GM21529 (cell line): ENCODE measurements at regions not wholly inside any gene's neighbourhood (a gene's known extent, or its start where the extent isn't known, plus 50 kb on each side); places are given as distances from the start of the nearest gene placed in this dataset.
"Not testable (repeated sequence)": the region's sequence is repeated elsewhere in the genome, so short reads cannot be mapped to it uniquely, and the experiment has no call there.

Experiments
- ATAC-seq: cut with Tn5 transposase; IDR thresholded peaks from one replicate; pipeline ENCODE4 v1.9.1; 2021; ENCODE audit not compliant: unreplicated experiment

DNA sequence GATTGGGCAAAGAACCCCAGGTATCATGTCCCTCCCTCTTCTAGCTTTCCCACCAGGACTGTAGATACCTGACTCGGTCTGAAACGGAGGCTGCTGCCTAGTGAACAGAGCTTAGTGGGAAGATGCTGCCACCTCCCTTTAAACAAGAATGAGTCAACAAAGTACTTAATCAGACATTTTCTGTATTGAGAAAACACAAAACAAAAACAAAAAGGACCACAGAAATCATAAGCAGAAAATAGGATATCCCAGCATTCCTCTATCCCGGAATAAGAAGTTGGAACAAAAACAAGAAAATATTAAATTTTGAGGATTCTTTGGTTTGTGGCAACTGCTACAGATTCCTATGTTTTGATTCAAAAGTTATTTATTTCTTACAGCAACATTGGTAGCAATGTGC is 51.7 kb upstream of the COL8A1 start:
- no peak for ATAC-seq

DNA sequence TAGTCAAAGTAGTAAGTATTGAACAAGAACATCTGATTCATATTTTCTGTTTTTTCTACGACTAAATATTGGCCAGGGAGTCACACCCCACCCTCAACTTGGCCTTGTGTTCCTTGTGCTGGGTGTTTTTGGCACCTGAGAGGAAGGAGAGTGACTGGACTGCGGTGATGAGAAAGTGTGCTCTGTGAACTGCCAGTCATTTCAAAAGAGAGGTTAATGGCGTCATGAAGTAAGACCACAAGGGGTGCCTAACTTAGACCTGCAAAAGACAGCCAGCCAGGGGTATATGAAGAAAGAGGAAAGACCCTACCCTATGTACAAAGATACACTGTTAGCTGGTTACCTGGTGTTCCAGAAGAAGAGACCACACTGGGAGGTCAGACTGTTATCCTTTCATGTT is 58.4 kb upstream of the COL8A1 start:
- no peak for ATAC-seq

DNA sequence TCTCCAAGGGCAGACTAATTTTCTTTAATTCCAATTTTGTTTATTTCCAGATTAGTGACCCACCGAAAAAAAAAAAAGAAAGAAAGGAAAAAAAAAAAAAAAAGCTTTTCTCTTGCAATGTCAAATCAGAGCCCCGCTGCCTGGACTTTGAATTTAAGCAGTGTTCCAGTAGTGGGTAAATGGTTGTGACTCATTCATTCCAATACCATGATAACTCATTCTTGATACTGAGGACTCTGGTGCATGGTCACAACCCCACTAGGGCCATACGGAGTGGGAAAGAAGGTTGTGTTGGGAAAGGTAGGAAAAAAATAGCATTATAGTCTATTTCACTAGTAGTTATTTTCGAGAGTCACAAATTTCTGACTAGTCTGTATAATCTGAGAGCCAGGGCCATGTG is 59.1 kb upstream of the COL8A1 start:
- ATAC-seq: no peak

DNA sequence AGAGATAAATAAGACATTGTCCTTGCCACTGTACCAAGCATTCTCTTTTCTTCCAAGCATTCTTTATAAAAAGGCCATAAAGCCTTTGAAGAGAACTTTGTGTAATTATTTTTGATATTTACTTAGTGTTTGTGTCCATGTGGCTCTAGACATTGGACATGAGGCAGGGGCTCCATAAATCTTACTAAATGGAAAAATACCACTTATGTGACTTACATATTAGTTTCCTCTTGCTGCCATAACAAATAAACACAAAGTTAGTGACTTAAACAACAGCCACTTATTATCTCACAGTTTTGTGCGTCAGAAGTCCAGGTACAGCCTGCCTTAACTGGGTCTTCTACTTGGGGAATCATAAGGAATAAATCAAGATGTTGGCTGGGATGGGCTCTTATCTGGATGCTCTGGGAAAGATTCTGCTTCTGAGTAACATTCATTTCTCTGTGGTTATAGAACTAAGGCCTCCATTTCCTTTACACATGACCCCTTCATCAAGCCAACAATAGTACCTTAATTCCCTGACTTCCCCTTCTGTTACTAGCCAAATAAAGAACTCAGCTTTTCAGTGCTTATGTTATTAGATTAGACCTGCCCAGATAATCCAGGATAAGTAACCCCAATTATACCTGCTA is 59.9 kb upstream of the COL8A1 start:
- ATAC-seq: no peak

DNA sequence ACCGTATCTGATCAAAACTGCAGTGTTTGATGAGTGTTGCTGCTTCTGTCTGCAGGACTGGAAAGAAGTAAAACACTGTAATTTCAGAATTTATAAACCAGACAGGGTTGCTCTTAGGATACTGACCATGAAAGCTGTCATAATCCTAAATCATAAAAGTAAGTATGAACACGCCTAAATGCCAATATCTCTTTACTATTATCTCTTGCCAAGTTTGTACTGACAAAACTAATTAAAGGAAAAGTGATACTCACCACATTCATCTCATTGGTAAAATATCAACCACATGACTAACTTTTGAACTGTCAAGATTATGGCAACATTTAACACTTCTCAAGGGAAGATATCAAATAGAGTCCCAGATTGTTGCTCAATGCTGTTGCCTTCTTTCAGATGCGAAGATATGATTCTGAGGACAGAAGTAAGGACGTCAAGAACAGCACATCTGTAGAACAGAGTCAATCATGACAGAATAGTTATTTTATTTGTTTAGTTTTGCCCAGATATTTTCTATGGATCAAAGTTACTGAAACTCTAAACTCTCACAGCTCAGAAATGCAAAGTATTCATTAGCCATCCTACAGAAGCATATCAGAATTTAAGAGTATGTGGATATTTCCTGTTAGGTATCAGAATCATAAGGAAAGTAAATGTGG is 61.4 kb upstream of the COL8A1 start:
- ATAC-seq: no peak

DNA sequence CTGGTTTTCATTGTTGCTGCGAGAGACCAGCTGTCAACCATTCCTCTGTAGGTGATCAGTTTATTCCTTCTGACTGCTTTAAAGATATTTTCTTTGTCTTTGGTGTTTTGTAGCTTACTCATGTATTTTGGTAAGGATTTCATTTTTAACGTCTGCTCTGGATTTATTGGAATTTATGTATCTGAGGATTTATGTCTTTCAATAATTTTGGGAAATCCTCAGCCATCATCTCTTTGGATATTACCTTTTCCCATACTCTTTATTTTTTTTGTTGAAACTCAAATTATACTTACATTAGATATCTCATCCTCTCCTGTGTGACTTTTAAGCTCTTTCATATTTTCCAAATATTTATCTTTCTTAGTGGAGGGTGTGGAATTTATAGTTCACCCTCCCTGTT is 62.7 kb upstream of the COL8A1 start:
- ATAC-seq: no peak

DNA sequence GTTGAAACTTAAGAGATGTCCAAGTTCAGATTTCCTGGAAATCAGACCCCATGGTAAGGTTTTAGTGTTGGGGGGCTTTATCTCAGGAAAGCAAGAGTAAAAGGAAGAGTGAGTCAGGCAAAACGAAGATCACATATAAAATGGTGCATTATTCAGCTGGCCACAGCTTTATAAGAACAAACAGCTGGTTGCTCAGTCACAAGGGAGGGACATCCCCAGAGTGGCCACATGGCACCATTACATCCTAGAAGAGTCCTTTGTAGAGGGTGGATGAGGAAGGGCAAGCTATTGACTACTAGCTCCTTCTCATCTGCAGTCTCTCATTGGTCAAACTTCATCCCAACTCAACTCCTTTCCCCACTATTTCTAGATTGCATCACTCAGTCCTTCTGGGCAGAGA is 68.3 kb upstream of the COL8A1 start:
- ATAC-seq: no peak

DNA sequence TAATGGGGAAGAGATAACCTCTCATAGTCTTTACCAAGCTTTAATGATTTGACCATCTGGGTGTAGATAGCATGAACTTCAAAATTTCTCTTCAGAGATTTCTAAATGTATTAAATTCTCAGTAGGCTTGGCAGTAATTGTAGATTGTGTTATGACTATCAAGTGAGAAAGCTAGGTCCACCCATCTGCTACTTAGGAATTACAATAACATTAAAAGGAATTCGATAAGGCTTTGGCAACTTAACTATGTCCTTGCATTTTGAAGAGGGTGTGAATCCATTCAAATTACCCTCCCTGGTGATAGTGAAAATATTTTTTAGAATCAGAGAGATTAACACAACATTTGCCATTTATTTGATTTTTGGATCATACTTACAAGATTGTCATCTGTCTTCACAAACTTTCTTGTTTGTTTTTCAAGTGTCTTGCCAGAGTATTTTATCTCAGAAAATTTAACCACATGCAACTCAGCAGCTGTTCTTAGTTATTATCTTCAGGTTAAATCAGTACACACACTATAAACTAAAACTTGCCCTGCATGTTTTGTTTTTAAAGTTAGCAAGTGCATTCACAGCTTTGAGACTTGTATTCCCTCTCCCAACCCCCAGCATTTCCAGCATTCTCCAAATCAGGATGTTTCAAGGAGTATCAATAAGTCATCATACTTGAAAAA is 69.6 kb upstream of the COL8A1 start:
- no peak for ATAC-seq

DNA sequence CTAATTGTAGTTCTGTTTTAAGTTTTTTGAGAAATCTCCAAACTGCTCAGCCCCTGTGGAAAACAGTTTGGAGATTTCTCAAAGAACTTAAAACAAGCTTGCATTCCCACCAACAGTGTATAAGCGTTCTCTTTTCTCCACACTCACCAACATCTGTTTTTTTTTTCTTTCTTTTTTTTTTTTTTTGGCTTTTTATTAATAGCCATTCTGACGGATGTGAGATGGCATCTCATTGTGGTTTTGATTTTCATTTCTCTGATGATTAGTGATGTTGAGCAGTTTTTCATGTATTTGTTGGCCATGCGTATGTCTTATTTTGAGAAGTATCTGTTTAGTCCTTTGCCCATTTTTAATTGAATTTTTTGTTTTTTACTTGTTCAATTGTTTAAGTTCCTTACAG is 73.1 kb upstream of the COL8A1 start:
- no peak for ATAC-seq

DNA sequence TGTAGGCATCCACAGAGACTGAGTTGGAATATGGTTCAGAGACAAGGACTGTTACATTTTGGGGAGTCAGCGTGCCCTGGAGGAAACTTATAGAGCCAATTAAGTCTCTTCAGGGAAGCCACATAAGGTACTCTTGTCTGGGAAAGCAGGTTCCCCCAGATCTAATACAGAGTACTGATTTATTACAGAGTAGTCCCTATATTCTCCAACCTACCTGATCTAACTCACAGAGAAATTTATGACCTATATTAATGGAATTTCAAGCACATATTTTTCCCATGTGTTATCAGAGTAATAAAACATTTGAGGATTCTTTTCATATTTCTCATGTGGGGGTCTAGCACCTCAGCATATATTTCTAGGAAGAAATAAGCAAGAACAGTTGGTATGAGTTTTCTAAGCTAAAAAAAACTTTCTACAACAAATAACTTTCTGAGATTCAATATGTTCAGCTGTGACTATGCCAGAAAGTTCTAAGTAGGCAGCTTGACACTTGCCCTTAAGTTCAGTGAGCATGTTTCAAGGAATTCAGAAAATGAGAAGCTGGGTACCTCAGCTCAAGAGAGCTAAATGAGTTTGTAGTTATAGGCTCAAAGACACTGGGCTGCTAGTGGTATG is 75.3 kb upstream of the COL8A1 start:
- no peak for ATAC-seq

DNA sequence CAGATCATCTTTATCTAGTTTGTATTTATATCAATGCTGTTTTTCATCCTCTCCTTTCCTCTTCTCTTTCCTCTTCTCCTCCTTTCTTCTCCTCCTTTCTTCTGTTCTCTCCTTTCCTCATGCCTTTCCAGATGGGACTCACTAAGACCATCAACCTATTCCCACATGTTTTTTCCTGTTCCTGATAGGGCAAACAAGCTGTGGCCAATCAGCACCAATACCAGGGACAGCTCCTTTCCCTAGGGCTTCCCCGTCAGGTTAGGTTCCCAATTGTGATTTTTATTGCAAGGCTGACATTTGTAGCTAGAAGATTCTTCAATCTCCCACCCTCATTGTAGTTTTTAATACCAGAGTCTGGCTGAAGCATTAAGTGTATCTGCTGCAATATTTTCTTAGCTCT is 76.3 kb upstream of the COL8A1 start:
- ATAC-seq: no peak

DNA sequence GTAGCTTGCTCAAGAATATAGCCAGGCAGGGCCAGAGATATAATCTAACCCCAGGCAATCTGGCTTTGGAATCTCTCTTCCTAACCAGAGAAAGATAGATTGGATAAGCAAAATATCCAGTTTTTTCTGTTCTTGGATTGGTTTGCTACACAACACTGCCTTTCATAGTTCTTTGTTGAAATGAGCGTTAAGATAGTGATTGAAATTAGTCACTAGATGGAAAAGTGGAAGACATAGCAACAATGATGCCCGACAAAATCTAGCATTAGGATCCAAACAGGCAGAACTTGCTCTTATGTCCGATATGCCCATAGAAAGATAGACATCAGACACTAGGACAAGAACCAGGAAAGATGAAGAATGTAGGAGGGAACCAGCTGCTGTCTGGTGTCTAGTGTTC is 77.3 kb upstream of the COL8A1 start:
- ATAC-seq: no peak

DNA sequence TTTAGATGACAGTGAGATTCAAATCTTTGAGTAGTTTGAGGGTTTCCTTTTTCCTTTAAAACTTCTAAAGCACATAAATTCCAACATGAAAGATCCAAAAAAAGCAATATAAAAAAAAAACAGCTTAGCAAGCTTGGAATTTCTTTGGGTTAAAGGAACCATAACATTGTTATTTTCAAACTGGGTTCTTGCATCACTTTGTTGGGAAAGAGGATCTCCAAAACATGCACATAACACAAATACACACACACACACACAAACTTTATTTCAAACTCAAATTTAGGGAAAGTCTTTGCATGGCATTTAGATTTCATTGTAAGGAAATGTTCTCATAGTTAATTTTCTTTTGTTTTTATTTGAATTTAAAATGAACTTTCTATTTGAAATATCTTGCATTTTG is 79.2 kb upstream of the COL8A1 start:
- no peak for ATAC-seq

DNA sequence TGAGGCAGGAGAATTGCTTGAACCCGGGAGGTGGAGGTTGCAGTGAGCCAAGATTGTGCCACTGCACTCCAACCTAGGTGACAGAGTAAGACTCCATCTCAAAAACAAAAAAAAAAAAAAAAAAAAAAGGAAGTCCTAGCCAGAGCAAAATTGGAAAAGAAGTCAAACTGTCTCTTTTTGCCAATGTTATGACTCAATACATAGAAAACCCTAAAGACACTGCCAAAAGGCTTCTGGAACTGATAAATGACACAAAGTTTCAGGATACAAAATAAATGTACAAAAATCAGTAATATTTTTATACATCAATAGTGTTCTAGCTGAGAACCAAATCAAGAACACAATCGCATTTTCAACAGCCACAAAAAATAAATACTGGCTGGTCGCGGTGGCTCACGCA is 82.5 kb upstream of the COL8A1 start:
- ATAC-seq: not testable (repeated sequence)

DNA sequence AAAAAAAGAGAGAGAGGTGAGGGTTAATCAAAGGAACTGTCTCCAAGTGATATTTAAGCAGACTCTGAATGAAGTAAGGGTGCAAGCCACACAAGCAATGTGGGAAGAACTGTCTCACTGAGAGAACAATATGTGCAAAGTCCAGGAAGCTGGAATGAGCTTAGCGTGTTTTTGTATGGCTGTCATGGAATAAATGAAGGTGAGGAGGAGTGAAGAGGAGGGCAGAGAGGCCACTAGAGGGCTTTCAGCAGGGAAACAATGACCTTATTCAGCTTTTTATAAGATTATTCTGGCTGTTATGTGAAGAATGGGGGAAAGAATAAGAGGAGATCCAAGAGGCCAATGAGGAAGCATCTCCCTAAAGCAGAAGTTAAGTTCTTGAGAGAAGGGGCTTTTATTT is 86.9 kb upstream of the COL8A1 start:
- no peak for ATAC-seq

DNA sequence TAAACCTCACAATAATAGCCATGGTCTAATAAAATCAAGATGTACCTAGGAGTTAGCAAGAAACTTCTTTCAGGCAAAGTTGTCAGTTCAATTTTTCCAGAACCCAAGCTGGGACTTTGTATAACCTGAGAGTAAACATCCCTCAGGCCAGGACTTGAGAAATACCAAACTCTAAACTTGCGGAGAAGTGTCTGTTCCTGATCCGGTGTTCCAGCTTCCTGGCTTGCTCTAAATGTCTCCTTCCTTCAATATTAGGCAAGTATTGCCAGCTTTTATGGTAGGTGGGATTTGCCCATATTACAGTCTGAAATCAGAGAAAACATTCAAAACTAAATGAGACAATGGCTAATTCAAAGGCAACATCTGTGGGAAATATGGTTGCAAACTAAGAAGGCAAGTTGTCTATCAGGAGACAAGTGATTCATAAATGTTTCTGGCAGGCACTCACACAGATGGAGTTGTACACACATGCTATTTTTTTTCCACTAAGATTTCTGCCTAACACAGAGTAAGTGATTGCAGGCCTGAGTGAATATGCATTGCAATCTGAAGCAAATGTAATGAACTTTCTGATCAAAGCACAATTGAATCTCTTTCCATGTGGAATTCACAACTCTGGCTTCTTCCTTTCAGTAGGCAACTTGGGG is 88.3 kb upstream of the COL8A1 start:
- no peak for ATAC-seq

DNA sequence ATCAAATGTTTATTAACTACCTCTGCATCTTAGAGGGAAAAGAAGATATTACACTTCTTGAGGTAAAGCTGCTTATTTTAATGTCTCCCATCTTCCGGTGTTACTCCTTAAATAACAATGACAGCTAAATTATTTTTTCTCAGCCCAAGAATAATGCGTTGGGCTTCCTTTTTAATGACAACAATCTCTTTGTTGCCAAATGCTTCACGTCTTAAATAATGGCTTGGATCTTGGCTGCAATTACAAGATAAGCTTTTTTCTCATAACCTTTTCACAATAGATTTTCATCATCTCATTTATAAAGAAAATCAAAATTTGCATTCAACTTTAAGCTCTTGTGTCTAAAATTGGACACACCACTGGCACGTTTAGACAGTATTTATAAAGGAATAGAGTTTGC is 89.2 kb upstream of the COL8A1 start:
- ATAC-seq: no peak

DNA sequence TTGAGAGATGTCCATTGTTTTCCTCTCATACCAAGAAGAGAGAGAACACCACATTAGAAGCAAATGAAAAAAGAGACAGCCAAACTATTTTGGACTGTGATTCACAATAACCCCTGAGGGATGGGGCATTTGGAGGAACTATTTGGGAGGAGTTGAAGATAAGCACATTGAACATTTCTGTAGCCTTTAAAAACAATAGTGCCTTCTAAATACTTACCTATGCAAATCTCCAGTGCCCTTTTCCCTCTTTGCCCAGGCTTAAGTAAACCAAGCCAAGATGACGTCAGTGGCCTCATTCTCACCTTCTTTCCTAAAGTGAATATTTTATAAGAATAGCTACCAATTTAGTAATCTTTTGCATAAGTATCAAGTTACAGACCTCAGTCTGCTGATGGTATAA is 89.7 kb upstream of the COL8A1 start:
- no peak for ATAC-seq

DNA sequence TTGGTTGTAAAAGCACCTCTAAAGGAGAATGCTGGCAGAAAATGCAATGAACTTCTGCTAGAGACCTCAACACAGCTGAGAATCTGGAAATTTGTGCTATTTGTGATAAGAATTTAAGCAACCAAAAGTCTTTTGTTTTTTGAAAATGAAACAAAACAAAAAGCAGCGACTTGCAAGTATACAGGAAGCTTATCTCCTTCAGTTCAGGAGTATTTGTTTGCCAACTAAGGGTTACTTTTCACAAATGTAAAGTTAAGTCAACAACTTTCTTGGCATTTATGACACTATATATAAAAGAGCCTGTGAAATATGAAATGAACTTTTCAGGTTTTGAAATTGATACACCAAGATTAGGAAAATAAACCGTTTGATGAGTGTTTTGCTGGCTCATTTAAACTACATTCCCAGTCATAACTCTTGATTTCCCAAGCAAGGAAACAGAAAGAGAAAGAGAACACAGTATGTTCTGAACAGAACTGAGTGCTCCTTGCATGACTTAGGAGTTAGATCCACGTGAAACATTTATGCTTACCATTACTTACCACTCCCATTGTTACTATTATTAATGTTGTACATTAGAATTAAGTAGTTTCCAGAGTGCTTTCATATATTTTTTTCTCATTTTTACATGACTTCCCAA is 92.3 kb upstream of the COL8A1 start:
- no peak for ATAC-seq

DNA sequence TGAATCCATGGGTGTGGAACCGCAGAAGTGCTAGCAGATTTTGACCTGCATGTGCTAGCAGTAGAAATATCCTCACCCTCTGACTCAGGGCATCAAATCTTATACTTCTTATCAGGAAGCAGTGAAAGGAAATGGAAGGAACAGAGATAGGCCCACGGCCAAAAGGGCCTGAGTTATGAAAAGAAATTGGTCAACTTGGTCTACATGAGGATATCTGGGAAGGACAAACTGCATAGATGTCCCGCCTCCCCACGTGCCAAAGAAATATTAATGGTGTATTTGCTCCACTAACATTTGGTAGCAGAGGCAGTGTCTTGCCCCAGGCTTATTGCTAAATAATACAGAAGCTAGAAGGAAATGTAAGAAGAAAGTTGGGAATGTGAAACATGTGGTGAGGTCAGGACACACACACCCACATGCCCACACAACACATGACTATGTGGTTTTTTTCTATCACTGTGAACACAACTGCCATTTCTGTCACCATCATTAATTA is 93.6 kb upstream of the COL8A1 start:
- ATAC-seq: no peak

DNA sequence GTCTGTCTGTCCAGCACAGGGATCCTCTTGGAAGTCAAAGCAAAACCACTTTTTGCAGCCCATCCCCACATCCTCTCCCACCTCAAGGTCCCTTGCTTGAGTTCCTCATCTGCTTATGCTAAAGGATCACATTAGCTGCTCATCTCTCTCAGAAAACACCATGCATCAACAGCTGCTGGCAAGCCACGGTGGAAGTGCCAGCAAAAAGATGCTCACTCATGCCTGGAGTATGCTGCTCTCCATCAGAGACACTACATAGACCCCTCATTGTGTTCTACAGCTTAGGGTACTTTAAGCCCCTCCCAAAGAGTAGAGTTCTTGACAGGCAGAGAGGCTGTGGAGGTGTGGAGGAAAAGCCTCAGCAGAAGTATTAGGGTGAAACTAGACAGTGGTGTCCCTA is 94.6 kb upstream of the COL8A1 start:
- no peak for ATAC-seq
